ENCODE measurements at regions not wholly inside any gene's neighbourhood (a gene's known extent, or its start where the extent isn't known, plus 50 kb on each side); places are given as distances from the start of the nearest gene placed in this dataset.
A peak's percentile ranks its signal among the peaks of the same experiment; 100 is the strongest.
"Not testable (repeated sequence)": the region's sequence is repeated elsewhere in the genome, so short reads cannot be mapped to it uniquely, and the experiment has no call there.

- DNase-seq: peak; percentile 27 to 54 (median 47)
Observed at GRCh38 chr22:19599626-19600243, 75.5 kb upstream of the CLDN5 start.

- not testable (repeated sequence) for DNase-seq
Observed at GRCh38 chr22:19603346-19603745, 79.1 kb upstream of the CLDN5 start.

GRCh38 chr22:19603767-19604166 lies 79.6 kb upstream of the CLDN5 start:
- DNase-seq: no peak

DNA sequence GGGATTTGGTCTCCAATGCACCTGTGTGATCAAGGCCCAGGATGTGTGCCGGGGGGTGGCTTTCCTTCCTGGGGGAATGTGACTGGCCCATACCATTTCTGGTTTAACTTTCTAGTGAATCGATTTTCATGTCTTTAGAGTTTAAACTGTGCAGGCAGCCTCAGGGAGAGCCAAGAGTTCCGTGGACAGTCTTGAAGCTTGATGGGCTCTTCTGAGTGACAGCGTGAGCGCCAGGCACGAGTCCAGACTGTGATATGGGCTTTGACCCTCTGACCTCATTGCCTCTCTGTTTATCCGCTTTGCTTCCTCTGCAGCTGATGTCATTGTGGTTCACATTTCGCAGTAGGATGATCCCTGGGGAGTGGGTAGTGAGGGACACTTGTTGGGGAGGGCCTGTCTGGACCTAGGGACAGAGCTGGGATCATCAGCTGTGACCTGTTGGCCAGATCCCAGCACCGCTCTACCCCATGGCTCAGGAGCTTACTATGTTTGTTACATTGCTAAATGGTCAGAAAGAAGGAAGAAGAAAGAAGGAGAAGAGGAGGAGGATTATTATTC lies 80.6 kb upstream of the CLDN5 start:
- DNase-seq: peak in 2 of 3 donors; percentile 23 to 41

GRCh38 chr22:19605508-19606331 lies 81.5 kb upstream of the CLDN5 start:
- DNase-seq: peak in 2 of 3 donors; percentile 15 to 34

DNA sequence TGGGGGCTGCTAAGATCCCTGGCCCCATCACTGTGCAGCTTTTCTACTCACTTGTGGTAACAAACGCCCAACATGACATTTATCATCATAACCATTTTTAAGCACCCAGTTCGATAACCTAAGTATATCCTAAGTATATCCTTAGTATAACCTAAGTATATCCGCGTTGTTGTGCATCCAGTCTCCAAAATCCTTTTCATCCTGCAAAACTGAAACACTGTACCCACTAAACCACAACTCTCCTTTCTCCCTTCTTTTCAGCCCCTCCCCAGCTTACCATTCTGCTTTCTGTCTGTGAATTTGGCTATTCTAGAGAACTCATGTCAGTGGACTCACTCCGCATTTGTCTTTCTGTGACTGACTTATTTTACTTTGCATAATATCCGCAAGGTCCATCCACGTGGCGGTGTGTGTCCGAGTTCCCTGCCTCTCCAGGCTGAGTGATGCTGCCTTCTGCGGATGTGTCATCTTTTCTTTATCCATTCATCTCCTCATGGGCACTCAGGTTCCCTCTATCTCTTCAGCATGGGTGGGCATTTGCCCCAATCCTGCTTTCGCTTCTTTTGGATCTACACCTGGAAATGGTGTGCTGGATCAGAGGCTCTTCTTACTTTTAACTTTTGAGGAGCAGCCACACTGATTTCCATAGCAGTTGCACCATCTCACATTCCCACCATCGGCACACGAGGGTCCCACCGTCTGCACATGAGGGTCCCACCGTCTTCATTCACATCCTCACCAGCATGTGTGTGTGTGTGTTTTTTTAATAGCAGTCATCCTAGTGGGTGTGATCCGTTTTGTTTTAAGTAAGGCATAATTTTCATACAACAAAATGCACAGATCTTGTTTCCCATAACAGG lies 82.4 kb upstream of the CLDN5 start:
- DNase-seq: no peak

DNA sequence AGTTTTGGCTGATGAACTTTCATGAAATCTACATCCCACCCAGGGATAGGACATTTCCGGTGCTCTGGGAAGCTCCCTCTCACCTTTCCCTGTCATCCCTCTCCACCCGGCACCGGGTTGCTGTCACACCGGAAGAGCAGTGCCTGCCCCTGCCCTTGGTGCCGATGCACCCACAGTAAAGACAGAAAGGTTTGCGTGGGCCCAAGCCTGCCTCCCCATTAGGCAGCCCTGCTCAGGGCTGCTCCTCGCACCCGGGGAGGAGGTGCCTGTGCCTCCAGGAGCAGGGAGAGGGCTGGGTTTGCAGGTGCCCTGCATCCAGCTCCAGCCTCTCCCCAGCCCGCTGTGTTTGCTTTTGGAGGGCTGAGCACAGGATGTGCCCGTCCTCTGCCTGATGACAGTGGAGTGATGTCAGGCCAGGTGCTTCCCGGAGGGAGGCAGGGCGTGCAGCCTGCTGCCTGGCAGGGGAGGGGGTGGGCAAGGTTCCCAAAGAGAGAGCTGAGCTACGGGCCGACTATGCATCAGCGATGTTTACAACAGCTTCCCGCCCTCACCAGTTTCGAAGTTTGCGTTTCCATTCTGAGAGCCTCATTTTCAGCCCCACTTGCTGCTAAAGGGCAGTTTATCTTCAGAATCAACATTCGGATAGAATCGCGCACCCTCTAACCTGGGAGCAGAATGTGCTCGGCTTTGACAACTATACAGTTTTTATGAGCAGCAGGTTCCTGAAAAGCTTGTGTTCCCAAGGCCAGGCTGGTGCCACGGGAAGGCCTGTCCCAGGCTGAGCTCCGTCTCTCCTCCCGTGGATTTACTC lies 83.2 kb upstream of the CLDN5 start:
- peak in 1 of 3 donors; percentile 45 for DNase-seq

DNA sequence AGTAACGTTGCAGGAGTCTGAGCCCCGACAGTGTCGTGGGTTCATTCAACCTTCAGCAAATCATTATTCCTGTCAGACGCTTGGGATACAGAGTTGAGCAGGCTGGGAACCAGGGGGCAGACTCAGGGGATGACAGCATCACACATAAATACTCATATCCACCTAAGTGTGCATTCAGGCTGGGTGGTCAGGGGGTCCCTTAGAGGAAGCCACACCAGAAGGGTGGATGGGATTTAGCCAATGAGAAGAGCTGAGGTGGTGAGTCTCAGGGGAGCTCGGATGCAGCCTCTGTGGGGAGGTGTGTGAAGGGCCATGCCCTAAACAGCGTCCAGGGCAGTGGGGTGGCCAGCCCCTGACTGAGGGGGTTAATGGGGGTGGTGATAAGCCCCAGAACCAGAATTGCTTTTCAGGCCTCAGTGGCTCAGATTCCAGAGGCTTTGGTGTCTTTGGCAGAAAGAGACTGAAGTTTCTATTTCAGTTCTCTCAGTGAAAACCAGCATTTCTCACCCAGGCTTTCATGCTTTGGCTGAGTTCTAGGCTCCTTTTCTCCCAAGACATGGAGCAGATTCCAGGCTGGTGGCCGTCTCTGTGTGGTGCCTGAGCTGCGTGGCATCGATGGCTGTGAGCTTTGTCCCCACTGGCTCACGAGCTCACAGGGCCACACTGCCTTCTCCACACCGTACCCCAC lies 83.9 kb upstream of the CLDN5 start:
- DNase-seq: no peak

DNA sequence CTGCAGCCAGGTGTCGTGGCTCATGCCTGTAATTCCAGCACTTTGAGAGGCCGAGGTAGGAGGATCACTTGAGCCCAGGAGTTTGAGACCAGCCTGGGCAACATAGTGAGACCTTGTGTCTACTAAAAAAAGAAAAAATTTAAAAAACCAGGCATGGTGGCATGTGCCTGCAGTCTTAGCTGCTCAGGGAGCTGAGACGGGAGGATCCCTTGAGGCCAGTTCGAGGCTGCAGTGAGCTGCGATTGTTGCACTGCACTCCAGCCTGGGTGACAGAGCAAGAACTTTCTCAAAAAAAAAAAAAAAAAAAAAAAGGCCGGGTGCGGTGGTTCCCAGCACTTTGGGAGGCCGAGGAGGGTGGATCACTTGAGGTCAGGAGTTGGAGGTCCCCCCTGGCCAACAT lies 85.5 kb upstream of the CLDN5 start:
- DNase-seq: not testable (repeated sequence)

DNA sequence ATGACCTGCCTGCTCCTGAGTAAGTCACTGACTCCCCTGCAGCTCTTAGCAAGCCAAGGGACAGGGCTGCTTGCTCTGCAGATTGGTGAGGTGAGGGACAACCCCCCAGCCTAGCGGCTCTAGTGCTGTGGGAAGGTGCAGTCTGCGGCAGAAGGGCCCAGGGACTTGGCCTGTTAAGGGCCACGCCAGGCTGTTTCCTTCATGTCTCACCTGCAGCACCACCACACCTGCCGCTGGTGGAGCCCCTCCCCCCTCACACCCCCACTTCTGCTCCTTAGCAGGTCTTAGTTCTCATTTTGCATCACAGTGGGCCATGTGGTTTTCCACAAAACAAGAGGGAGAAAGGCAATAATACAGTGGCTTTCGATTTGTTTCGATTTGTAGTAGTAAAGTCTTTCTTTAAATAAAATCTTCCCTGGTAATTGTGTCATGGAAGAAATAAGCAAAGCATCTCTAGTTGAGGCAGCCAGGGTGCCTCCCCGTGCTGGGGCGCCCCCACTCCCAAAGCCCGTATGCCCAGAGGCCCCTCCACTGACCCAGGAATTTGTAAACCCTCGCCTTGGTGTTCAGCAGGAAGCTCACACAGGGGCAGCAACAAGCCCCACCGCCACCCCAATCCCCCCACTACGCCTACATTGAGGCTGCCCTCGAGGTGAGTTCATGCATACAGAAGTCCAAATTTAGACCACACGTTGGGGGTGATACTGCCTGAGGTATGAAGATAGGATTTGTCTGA lies 86.5 kb upstream of the CLDN5 start:
- no peak for DNase-seq

DNA sequence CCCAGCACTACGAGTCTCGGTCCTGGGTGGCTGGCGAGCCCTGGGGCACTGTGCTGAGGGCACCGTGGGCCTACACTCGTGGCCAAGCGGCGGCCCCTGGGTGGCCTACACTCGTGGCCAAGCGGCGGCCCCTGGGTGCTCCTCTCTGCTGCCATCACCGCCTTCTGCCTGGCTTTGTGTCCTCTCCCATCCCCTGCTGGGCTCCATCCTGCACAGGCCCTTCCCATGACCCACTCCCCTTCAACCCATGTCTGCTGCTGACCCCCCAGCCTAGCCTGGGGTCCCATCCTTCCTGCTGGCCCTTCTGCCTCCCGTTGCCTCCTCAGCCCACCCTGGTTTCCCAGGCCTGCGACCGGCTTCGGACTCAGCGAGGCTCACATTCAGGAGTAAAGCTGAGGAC lies 87.4 kb upstream of the CLDN5 start:
- DNase-seq: no peak

GRCh38 chr22:19612866-19613572 lies 88.8 kb upstream of the CLDN5 start:
- DNase-seq: no peak

DNA sequence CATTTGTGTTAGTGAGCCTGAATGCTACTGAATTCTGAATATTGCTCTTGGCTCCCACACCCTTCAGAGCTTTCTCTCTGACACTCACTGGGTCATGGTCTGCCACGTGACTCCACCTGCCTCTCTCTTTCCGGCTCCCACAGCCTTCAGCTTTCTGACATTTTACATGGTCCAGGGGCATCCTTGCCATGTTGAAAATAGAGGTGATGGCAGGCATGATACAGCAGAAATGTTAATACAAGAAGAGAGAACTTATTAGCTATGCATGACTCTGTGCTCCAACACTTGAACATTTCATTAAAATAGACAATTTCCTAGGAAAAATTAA lies 90.3 kb upstream of the CLDN5 start:
- DNase-seq: no peak

- no peak for DNase-seq
Observed at GRCh38 chr22:19615001-19615461, 90.8 kb upstream of the CLDN5 start.

DNA sequence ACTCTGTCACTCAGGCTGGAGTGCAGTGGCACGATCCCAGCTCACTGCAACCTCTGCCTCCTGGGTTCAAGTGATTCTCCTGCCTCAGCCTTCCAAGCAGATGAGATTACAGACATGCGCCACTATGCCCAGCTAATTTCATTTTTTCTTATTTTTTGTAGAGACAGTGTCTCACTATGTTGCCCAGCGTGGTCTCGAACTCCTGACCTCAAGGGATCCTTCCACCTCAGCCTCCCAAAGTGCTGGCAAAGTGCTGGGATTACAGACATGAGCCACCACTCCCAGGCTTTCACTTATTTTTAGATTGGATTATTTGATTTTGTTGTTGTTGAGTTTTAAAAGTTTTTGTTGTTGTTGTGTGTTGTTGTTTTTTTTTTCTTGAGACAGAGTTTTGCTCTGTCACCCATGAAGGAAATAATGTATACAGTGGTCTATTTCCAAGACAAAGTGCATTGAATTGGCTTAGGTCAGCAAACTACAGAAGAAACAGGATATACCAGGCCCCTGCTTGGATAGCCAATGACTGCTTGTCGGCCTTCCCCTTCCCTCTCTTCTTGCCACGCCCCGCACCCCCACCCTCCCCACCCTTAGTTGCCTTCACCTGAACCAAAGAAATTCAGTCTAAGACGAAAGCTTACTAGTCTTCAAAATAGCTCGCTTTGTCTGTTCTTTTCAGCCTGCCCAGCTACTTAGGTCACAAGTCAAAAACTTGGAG lies 91.8 kb upstream of the CLDN5 start:
- DNase-seq: no peak

DNA sequence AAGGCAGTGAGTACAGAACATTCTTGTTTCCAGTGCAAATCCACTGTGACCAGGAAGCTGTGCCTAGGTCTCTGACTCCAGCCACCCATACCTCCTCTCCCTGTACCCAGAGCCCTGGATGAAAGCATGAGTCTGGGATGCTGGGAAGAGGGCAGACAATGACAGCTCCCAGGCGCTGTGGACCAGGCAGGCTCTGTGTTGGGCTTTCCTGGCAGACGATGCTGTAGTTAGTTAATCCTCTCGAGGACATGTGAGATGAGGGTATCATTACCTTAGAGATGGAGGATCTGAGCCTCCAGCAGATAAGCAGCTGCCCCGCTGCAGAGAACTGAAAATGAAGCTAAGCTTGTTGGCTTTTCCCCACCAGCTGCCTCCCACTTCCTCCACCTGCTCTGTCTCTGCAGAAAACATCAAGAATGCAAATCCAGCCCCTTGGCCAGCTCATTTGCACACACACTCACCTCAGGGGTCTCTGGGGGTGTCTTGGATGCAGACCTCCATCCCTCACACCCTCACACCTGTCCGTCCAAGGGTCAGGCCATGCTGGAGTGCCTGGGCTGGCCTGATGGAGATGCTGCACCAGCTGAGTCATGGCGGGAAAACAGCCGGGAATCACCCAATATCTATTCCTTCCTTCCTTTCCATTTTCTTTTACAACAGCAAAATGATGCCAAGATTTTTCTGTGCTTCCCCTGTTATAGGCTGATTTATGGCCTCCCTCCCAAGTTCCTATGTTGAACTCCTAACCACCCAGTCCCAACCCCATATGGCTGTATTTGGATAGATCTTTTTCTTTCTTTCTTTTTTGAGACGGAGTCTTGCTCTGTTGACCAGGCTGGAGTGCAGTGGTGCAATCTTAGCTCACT lies 94.9 kb upstream of the SEPTIN5 start:
- DNase-seq: no peak

DNA sequence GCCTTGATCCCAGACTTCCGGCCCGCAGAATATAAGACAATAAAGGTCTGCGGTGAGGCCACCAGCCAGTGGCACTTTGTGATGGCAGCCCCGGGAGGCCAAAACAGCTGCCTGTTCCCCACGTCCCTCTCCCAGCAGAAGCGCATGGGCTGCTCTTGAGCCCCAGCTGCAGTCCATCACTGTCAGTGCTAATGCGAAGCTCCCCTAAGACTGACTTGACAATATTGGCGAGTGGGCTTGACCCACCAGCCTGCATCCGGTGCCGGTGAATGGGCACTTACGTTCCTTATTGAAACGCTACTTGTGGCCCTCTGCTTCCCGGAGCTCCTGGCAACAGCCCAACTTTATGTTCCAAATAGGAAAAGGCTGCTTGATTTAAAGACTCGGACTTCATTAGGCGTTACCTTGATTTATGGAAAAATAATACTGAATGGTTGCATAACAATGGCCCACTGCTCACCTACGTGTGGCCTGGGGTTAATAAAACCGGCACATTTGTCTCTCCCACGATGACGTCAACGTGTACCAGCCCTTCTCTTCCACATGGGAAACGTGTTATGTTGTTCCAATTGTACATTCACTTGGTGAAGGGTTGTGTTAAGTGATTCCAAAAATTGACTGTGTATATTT lies 93.4 kb upstream of the SEPTIN5 start:
- DNase-seq: peak in 1 of 3 donors; percentile 42

All from muscle of back (tissue), 3 donors.